DOHH2 (cell line): ENCODE measurements at regions not wholly inside any gene's neighbourhood (a gene's known extent, or its start where the extent isn't known, plus 50 kb on each side); places are given as distances from the start of the nearest gene placed in this dataset.
"Not testable (repeated sequence)": the region's sequence is repeated elsewhere in the genome, so short reads cannot be mapped to it uniquely, and the experiment has no call there.

Experiments used
- EZH2phosphoT487 ChIP-seq: fragments of 200-600 bp; sonication (generic); IDR thresholded peaks from 2 replicates; pipeline ENCODE4 v1.6.1; 2017; ENCODE audit warnings: borderline replicate concordance, mild to moderate bottlenecking, antibody characterized with exemption, low read length, moderate library complexity, mixed read lengths
- TF ChIP-seq, protein P1 (sequence below): fragments of 200-600 bp; sonication (generic); IDR thresholded peaks from one replicate; pipeline ENCODE4 v1.5.1; 2014; ENCODE audit warnings: antibody characterized with exemption, mild to moderate bottlenecking, low read depth, low read length; ENCODE audit not compliant: poor library complexity, severe bottlenecking

GRCh38 chr3:78266550-78266949 lies 1226.7 kb downstream of the ROBO2 start:
- TF ChIP-seq, protein P1, sequence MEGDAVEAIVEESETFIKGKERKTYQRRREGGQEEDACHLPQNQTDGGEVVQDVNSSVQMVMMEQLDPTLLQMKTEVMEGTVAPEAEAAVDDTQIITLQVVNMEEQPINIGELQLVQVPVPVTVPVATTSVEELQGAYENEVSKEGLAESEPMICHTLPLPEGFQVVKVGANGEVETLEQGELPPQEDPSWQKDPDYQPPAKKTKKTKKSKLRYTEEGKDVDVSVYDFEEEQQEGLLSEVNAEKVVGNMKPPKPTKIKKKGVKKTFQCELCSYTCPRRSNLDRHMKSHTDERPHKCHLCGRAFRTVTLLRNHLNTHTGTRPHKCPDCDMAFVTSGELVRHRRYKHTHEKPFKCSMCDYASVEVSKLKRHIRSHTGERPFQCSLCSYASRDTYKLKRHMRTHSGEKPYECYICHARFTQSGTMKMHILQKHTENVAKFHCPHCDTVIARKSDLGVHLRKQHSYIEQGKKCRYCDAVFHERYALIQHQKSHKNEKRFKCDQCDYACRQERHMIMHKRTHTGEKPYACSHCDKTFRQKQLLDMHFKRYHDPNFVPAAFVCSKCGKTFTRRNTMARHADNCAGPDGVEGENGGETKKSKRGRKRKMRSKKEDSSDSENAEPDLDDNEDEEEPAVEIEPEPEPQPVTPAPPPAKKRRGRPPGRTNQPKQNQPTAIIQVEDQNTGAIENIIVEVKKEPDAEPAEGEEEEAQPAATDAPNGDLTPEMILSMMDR: not testable (repeated sequence)
- not testable (repeated sequence) for TF ChIP-seq EZH2phosphoT487
